GM08714 (cell line): ENCODE measurements at regions not wholly inside any gene's neighbourhood (a gene's known extent, or its start where the extent isn't known, plus 50 kb on each side); places are given as distances from the start of the nearest gene placed in this dataset.
"Not testable (repeated sequence)": the region's sequence is repeated elsewhere in the genome, so short reads cannot be mapped to it uniquely, and the experiment has no call there.

Experiments
- H3K4me3 ChIP-seq: fragments of 200-500 bp; sonication (Bioruptor generic); 2 replicates; pipeline ENCODE4 v1.5.1; 2014; ENCODE audit warnings: mild to moderate bottlenecking, low read length, inconsistent platforms
- ZNF274 ChIP-seq: IDR thresholded peaks from 2 replicates; pipeline ENCODE4 v1.6.1; 2012; ENCODE audit warnings: mild to moderate bottlenecking, low read depth, low read length

- H3K4me3 ChIP-seq, result no peak overlapping the region
- TF ChIP-seq ZNF274, result no peak
Measured at GRCh38 chr7:142506601-142507000, 242.7 kb upstream of the PRSS1 start.

- H3K4me3 ChIP-seq, result not testable (repeated sequence)
Measured at GRCh38 chr7:142503949-142504348, 245.3 kb upstream of the PRSS1 start.

- H3K4me3 ChIP-seq, result no peak overlapping the region
- no peak for TF ChIP-seq ZNF274
Measured at GRCh38 chr7:142503036-142503435, 245.2 kb upstream of the PRSS58 start.

GRCh38 chr7:142501434-142501833 lies 243.6 kb upstream of the PRSS58 start:
- no peak for TF ChIP-seq ZNF274
- H3K4me3 ChIP-seq, result no peak overlapping the region

- no peak for TF ChIP-seq ZNF274
- no peak overlapping the region for H3K4me3 ChIP-seq
Measured at GRCh38 chr7:142500366-142500765, 242.5 kb upstream of the PRSS58 start.

- H3K4me3 ChIP-seq, result no peak overlapping the region
- no peak for TF ChIP-seq ZNF274
Measured at GRCh38 chr7:142499635-142500034, 241.8 kb upstream of the PRSS58 start.

GRCh38 chr7:142498364-142498763 lies 240.5 kb upstream of the PRSS58 start:
- TF ChIP-seq ZNF274, result no peak
- no peak overlapping the region for H3K4me3 ChIP-seq

- H3K4me3 ChIP-seq, result no peak overlapping the region
- no peak for TF ChIP-seq ZNF274
Measured at GRCh38 chr7:142496545-142496991, 238.7 kb upstream of the PRSS58 start.

GRCh38 chr7:142495879-142496278 lies 238.0 kb upstream of the PRSS58 start:
- not testable (repeated sequence) for H3K4me3 ChIP-seq

- H3K4me3 ChIP-seq, result not testable (repeated sequence)
Measured at GRCh38 chr7:142495301-142495700, 237.4 kb upstream of the PRSS58 start.

GRCh38 chr7:142494021-142494420 lies 236.2 kb upstream of the PRSS58 start:
- no peak for TF ChIP-seq ZNF274
- no peak overlapping the region for H3K4me3 ChIP-seq

- no peak for TF ChIP-seq ZNF274
- no peak overlapping the region for H3K4me3 ChIP-seq
Measured at GRCh38 chr7:142488842-142489241, 231.0 kb upstream of the PRSS58 start.

- H3K4me3 ChIP-seq, result no peak overlapping the region
- no peak for TF ChIP-seq ZNF274
Measured at GRCh38 chr7:142488036-142488633, 230.3 kb upstream of the PRSS58 start.

- not testable (repeated sequence) for H3K4me3 ChIP-seq
Measured at GRCh38 chr7:142487565-142487964, 229.7 kb upstream of the PRSS58 start.

GRCh38 chr7:142487124-142487523 lies 229.3 kb upstream of the PRSS58 start:
- TF ChIP-seq ZNF274, result no peak
- no peak overlapping the region for H3K4me3 ChIP-seq

GRCh38 chr7:142485617-142486226 lies 227.9 kb upstream of the PRSS58 start:
- no peak overlapping the region for H3K4me3 ChIP-seq
- TF ChIP-seq ZNF274, result no peak
